ENCODE measurements at regions not wholly inside any gene's neighbourhood (a gene's known extent, or its start where the extent isn't known, plus 50 kb on each side); places are given as distances from the start of the nearest gene placed in this dataset.

- Histone ChIP-seq H3K18ac (ENCODE audit: low read depth, low read length) (no peak overlapping the region), H2BK120ac (ENCODE audit: low read depth, low read length) (no peak overlapping the region), H3K9me1 (ENCODE audit: insufficient read depth, low read length) (no peaks in the 10 kb centered on the region), H2AFZ (replicated peaks; ENCODE audit: low read length, poor library complexity) (no peak overlapping the region), H4K8ac (ENCODE audit: low read depth in 2 of 2, low read length in 2 of 2) (no peak overlapping the region), H2AK9ac (replicated peaks; ENCODE audit: low read depth, low read length, poor library complexity) (no peak overlapping the region), H2BK15ac (ENCODE audit: low read depth, low read length) (no peak overlapping the region), H2BK20ac (ENCODE audit: low read depth, low read length) (no peak overlapping the region), H2BK5ac (ENCODE audit: low read depth, low read length, poor library complexity, severe bottlenecking) (no peak overlapping the region), H3K4me2 (ENCODE audit: low read depth, low read length) (no peak overlapping the region), H4K20me1 (ENCODE audit: insufficient read depth, low read length) (no peaks in the 10 kb centered on the region), H3K23ac (ENCODE audit: low read depth, low read length) (no peak overlapping the region), H3K4me3 (ENCODE audit: insufficient read depth, low read depth, low read length) (no peak overlapping the region), H3K36me3 (ENCODE audit: control insufficient read depth, insufficient read depth, low read length) (no peaks in the 10 kb centered on the region), H4K91ac (ENCODE audit: insufficient read depth, low read depth, low read length) (no peak overlapping the region), H3K9ac (ENCODE audit: low read depth, low read length) (no peak overlapping the region), H3K79me1 (ENCODE audit: low read depth in 1 of 2, low read length in 2 of 2) (no peaks in the 10 kb centered on the region), H3K9me3 (ENCODE audit: control insufficient read depth, insufficient read depth, low read length) (peaks cover 1% of the 10 kb centered on the region; the same call in 1 of the 2 replicates), H3K27me3 (ENCODE audit: control insufficient read depth, insufficient read depth, low read length) (no peaks in the 10 kb centered on the region), H2AK5ac (ENCODE audit: low read depth, low read length) (no peak overlapping the region), H4K5ac (ENCODE audit: low read depth, low read length) (no peak overlapping the region), H3K4ac (ENCODE audit: low read depth, low read length) (no peak overlapping the region), H3K56ac (ENCODE audit: extremely low read depth, insufficient read depth, low read length) (no peak overlapping the region), H3K4me1 (ENCODE audit: control insufficient read depth, insufficient read depth, low read length) (no peaks in the 10 kb centered on the region), H3K14ac (replicated peaks; ENCODE audit: low read depth, low read length) (no peak overlapping the region), H3K27ac (ENCODE audit: insufficient read depth, low read length) (no peak overlapping the region)
- dilution Hi-C loops (cut with HindIII; ENCODE audit: low sequenced_read_pairs, unreplicated experiment) = no loop called here
- WGBS, 2 experiments (ENCODE audit: extremely low coverage in 2 of 2, insufficient read length in 1 of 2) = no CpG with 5 or more reads among the region's 2 CpGs
- intact Hi-C loops (cut with micrococcal nuclease) = no loop called here
- ChIA-PET CTCF (no interaction called here), POLR2A (ENCODE audit: unreplicated experiment) (no interaction called here)
- in situ Hi-C loops (cut with MboI; ENCODE audit: low sequenced_read_pairs) = no loop called here
- BruUV-seq (replicated peaks) = no TSS peak
- no peak for ATAC-seq (ENCODE audit: low read depth)
- no peak for TF ChIP-seq MAFK (IDR thresholded peaks at IDR 0.05; ENCODE audit: low read depth, low read length)
- no peak for TF ChIP-seq BHLHE40 (IDR thresholded peaks at IDR 0.05; ENCODE audit: low read depth, low read length)
- no peak for TF ChIP-seq CHD1 (IDR thresholded peaks at IDR 0.05; ENCODE audit: low read depth, low read length)
- TF ChIP-seq MXI1 (IDR thresholded peaks at IDR 0.05; ENCODE audit: borderline replicate concordance, low read depth, low read length) = no peak
- TF ChIP-seq RCOR1 (IDR thresholded peaks at IDR 0.05; ENCODE audit: insufficient replicate concordance, low read length) = no peak
- TF ChIP-seq, protein P1, sequence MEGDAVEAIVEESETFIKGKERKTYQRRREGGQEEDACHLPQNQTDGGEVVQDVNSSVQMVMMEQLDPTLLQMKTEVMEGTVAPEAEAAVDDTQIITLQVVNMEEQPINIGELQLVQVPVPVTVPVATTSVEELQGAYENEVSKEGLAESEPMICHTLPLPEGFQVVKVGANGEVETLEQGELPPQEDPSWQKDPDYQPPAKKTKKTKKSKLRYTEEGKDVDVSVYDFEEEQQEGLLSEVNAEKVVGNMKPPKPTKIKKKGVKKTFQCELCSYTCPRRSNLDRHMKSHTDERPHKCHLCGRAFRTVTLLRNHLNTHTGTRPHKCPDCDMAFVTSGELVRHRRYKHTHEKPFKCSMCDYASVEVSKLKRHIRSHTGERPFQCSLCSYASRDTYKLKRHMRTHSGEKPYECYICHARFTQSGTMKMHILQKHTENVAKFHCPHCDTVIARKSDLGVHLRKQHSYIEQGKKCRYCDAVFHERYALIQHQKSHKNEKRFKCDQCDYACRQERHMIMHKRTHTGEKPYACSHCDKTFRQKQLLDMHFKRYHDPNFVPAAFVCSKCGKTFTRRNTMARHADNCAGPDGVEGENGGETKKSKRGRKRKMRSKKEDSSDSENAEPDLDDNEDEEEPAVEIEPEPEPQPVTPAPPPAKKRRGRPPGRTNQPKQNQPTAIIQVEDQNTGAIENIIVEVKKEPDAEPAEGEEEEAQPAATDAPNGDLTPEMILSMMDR (conservative IDR thresholded peaks at IDR 0.05; ENCODE audit: low read depth, low read length) = no peak
- TF ChIP-seq ELK1 (IDR thresholded peaks at IDR 0.05; ENCODE audit: borderline replicate concordance, low read depth, low read length) = no peak
- TF ChIP-seq, protein P2, sequence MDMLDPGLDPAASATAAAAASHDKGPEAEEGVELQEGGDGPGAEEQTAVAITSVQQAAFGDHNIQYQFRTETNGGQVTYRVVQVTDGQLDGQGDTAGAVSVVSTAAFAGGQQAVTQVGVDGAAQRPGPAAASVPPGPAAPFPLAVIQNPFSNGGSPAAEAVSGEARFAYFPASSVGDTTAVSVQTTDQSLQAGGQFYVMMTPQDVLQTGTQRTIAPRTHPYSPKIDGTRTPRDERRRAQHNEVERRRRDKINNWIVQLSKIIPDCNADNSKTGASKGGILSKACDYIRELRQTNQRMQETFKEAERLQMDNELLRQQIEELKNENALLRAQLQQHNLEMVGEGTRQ (IDR thresholded peaks at IDR 0.05; ENCODE audit: low read depth, low read length) = no peak
- TF ChIP-seq RAD21 (IDR thresholded peaks at IDR 0.05; ENCODE audit: low read length) = no peak
- no peak for TF ChIP-seq SMC3 (IDR thresholded peaks at IDR 0.05; ENCODE audit: low read depth, low read length)
- TF ChIP-seq FOS (IDR thresholded peaks at IDR 0.05; ENCODE audit: low read depth, low read length) = no peak
- no peak for TF ChIP-seq MAZ (IDR thresholded peaks at IDR 0.05; ENCODE audit: borderline replicate concordance, low read depth, low read length)
- TF ChIP-seq NFE2L2 (IDR thresholded peaks at IDR 0.05; ENCODE audit: low read depth, low read length) = no peak
- TF ChIP-seq RFX5 (IDR thresholded peaks at IDR 0.05; ENCODE audit: low read depth, low read length) = no peak
- TF ChIP-seq POLR2A (IDR thresholded peaks at IDR 0.05; ENCODE audit: low read depth, low read length) = no peak
- no peak for TF ChIP-seq CEBPB (IDR thresholded peaks at IDR 0.05; ENCODE audit: low read depth, low read length)
- DNase-seq = no peak
These were observed 244.2 kb upstream of the SLITRK3 start for GRCh38 chr3:165440380-165440779.

All from IMR-90 (cell line).